CD14-positive monocyte (primary cell): ENCODE measurements at regions not wholly inside any gene's neighbourhood (a gene's known extent, or its start where the extent isn't known, plus 50 kb on each side); places are given as distances from the start of the nearest gene placed in this dataset.

ENCODE experiments used
- DNase-seq, 3 donors: peaks; one replicate each; pipeline ENCODE4 v3.0.0-alpha.2; 2011 to 2022
- H2AFZ ChIP-seq: 2 replicates; pipeline ENCODE4 v1.6.0; 2012; ENCODE audit warnings: mild to moderate bottlenecking, low read depth, low read length, inconsistent platforms; ENCODE audit not compliant: insufficient read depth, poor library complexity, severe bottlenecking
- H3K27ac ChIP-seq, 2 donors: 1 replicate in 1 of 2; 2 replicates in 1 of 2; pipeline ENCODE4 v1.5.1; 2012 to 2013; ENCODE audit warnings: low read length in 2 of 2, control low read depth in 1 of 2, inconsistent platforms in 1 of 2, low read depth in 1 of 2, mild to moderate bottlenecking in 1 of 2
- H3K27me3 ChIP-seq, 2 donors: one replicate each; pipeline versions ENCODE4 v1.6.0 to v1.6.1; 2011 to 2013; ENCODE audit warnings: low read length in 2 of 2; ENCODE audit not compliant: control insufficient read depth in 2 of 2, insufficient read depth in 2 of 2
- H3K36me3 ChIP-seq, 2 donors: replicated peaks in 1 of 2; 1 replicate in 1 of 2; 2 replicates in 1 of 2; pipeline versions ENCODE4 v1.5.1 to v1.6.1; 2012 to 2013; ENCODE audit warnings: low read length in 2 of 2, control low read depth in 1 of 2, inconsistent platforms in 1 of 2, mild to moderate bottlenecking in 1 of 2; ENCODE audit not compliant: insufficient read depth in 2 of 2, control insufficient read depth in 1 of 2
- H3K4me1 ChIP-seq, 2 donors: 1 replicate in 1 of 2; 2 replicates in 1 of 2; pipeline versions ENCODE4 v1.5.1 to v1.6.1; 2012 to 2013; ENCODE audit warnings: low read length in 2 of 2, control low read depth in 1 of 2, inconsistent platforms in 1 of 2, mild to moderate bottlenecking in 1 of 2, moderate library complexity in 1 of 2; ENCODE audit not compliant: insufficient read depth in 2 of 2, control insufficient read depth in 1 of 2
- H3K4me2 ChIP-seq: replicated peaks from 2 replicates; pipeline ENCODE3; 2012; ENCODE audit warnings: low read length, moderate library complexity, mild to moderate bottlenecking; ENCODE audit not compliant: poor library complexity, severe bottlenecking; ENCODE audit errors: extremely low read depth
- H3K4me3 ChIP-seq, 3 experiments: fragments of 200-600 bp in 1 of 3; sonication (generic) in 1 of 3; replicated peaks in 1 of 3; 1 replicate in 2 of 3; 2 replicates in 1 of 3; pipeline ENCODE4 v1.5.1; 2011 to 2013; ENCODE audit warnings: low read length in 3 of 3, mild to moderate bottlenecking in 3 of 3, control low read depth in 2 of 3, low read depth in 2 of 3, inconsistent platforms in 1 of 3, moderate library complexity in 1 of 3
- H3K79me2 ChIP-seq: 2 replicates; pipeline ENCODE4 v1.6.0; 2012; ENCODE audit warnings: mild to moderate bottlenecking, control low read depth, inconsistent platforms, low read length, moderate library complexity; ENCODE audit not compliant: insufficient read depth
- H3K9ac ChIP-seq: 2 replicates; pipeline ENCODE4 v1.6.0; 2017; ENCODE audit warnings: low read length, mild to moderate bottlenecking; ENCODE audit not compliant: insufficient read depth, poor library complexity, severe bottlenecking
- H3K9me3 ChIP-seq, 2 donors: replicated peaks in 1 of 2; 1 replicate in 1 of 2; 2 replicates in 1 of 2; pipeline versions ENCODE4 v1.5.1 to v1.6.1; 2012 to 2013; ENCODE audit warnings: low read length in 2 of 2, control low read depth in 1 of 2; ENCODE audit not compliant: control insufficient read depth in 1 of 2, insufficient read depth in 1 of 2
- H4K20me1 ChIP-seq: 2 replicates; pipeline ENCODE4 v1.6.0; 2012; ENCODE audit warnings: mild to moderate bottlenecking, low read length, control low read depth, moderate library complexity; ENCODE audit not compliant: insufficient read depth
- H3K27ac Mint-ChIP-seq, 7 donors: one replicate each; pipeline ENCODE4 v1.8.0; 2020; ENCODE audit warnings: mild to moderate bottlenecking in 7 of 7, mixed read lengths in 7 of 7, moderate library complexity in 6 of 7, inconsistent platforms in 2 of 7
- H3K27me3 Mint-ChIP-seq, 3 donors: one replicate each; pipeline ENCODE4 v1.8.0; 2021 to 2022; ENCODE audit warnings: low read depth in 3 of 3, mild to moderate bottlenecking in 3 of 3, mixed read lengths in 3 of 3, moderate library complexity in 3 of 3, inconsistent platforms in 1 of 3
- H3K36me3 Mint-ChIP-seq, 2 donors: one replicate each; pipeline ENCODE4 v1.8.0; 2020; ENCODE audit warnings: mixed read lengths in 2 of 2, inconsistent platforms in 1 of 2, mild to moderate bottlenecking in 1 of 2
- H3K4me1 Mint-ChIP-seq: one replicate; pipeline ENCODE4 v1.8.0; 2020; ENCODE audit warnings: mild to moderate bottlenecking, mixed read lengths
- H3K4me3 Mint-ChIP-seq, 2 donors: one replicate each; pipeline ENCODE4 v1.8.0; 2020; ENCODE audit warnings: mild to moderate bottlenecking in 2 of 2, mixed read lengths in 2 of 2, moderate library complexity in 1 of 2
- H3K9me3 Mint-ChIP-seq, 7 donors: one replicate each; pipeline ENCODE4 v1.8.0; 2020 to 2022; ENCODE audit warnings: mixed read lengths in 7 of 7, mild to moderate bottlenecking in 6 of 7, moderate library complexity in 6 of 7, inconsistent platforms in 2 of 7
- CTCF ChIP-seq: fragments of 200-600 bp; IDR thresholded peaks from one replicate; pipeline ENCODE4 v1.8.0; 2022; ENCODE audit warnings: antibody characterized with exemption, mild to moderate bottlenecking
- WGBS: methylation state at CpG from one replicate; pipeline ENCODE4 v1.1.5; 2013; ENCODE audit warnings: missing lambda C conversion rate; ENCODE audit not compliant: insufficient coverage; 5-methylcytosine and 5-hydroxymethylcytosine counted together
- intact Hi-C, 2 donors: fragments of 100-400 bp; cut with micrococcal nuclease; formaldehyde crosslinking; loops; one replicate each; pipeline versions ENCODE4 v1.15.0 to v1.15.1; 2023

GRCh38 chr7:13279854-13280435 is 592.5 kb downstream of the ARL4A start:
- no peak overlapping the region for H3K27ac ChIP-seq
- H3K4me1 ChIP-seq: no peaks in the 10 kb centered on the region
- no peaks in the 10 kb centered on the region for H3K9me3 ChIP-seq
- Mint-ChIP-seq H3K36me3 (no peaks in the 10 kb centered on the region), H3K4me1 (no peaks in the 10 kb centered on the region), H3K27me3 (no peaks in the 10 kb centered on the region), H3K9me3 (no peaks in the 10 kb centered on the region), H3K27ac (no peak overlapping the region), H3K4me3 (no peak overlapping the region)
- DNase-seq: peak in 2 of 3 donors; percentile 3 to 30
- peak; percentile 73 for TF ChIP-seq CTCF
- WGBS: no CpG with 5 or more reads among the region's 3 CpGs
- no peak overlapping the region for H3K9ac ChIP-seq
- no peaks in the 10 kb centered on the region for H4K20me1 ChIP-seq
- no peak overlapping the region for H3K4me2 ChIP-seq
- intact Hi-C loops: no loop called here
- H3K79me2 ChIP-seq: no peaks in the 10 kb centered on the region
- H3K4me3 ChIP-seq: no peak overlapping the region
- H2AFZ ChIP-seq: no peak overlapping the region
- H3K27me3 ChIP-seq: no peaks in the 10 kb centered on the region
- H3K36me3 ChIP-seq: no peaks in the 10 kb centered on the region

- Histone ChIP-seq H3K9ac (no peak overlapping the region), H3K27me3 (no peaks in the 10 kb centered on the region), H3K27ac (no peak overlapping the region), H2AFZ (no peak overlapping the region), H3K9me3 (no peaks in the 10 kb centered on the region), H3K79me2 (no peaks in the 10 kb centered on the region), H3K36me3 (no peaks in the 10 kb centered on the region), H3K4me3 (no peak overlapping the region), H3K4me1 (no peaks in the 10 kb centered on the region), H3K4me2 (no peak overlapping the region), H4K20me1 (no peaks in the 10 kb centered on the region)
- Mint-ChIP-seq H3K9me3 (no peaks in the 10 kb centered on the region), H3K27me3 (peaks cover 0 to 2% (median 0%) of the 10 kb centered on the region in 3 donors), H3K4me3 (no peak overlapping the region), H3K4me1 (no peaks in the 10 kb centered on the region), H3K27ac (no peak overlapping the region), H3K36me3 (no peaks in the 10 kb centered on the region)
- intact Hi-C loops: no loop called here
- no peak for DNase-seq
- peak; percentile 28 for TF ChIP-seq CTCF
- WGBS: 82% methylated on average over 2 of the region's 3 CpGs
Observed at GRCh38 chr7:13282377-13282980, 595.0 kb downstream of the ARL4A start.
